GM12864 (cell line): ENCODE measurements at regions not wholly inside any gene's neighbourhood (a gene's known extent, or its start where the extent isn't known, plus 50 kb on each side); places are given as distances from the start of the nearest gene placed in this dataset.
A peak's percentile ranks its signal among the peaks of the same experiment; 100 is the strongest.

ENCODE experiments used
- DNase-seq: peaks from one replicate; pipeline ENCODE4 v3.0.0-alpha.2; 2011; ENCODE audit warnings: low read depth
- H3K4me3 ChIP-seq: 2 replicates; pipeline ENCODE4 v1.5.1; 2011; ENCODE audit warnings: mild to moderate bottlenecking, low read depth, low read length, control low read depth
- TF ChIP-seq, protein P1 (sequence below): IDR thresholded peaks from 2 replicates; pipeline ENCODE4 v1.5.1; 2011; ENCODE audit warnings: low read depth, mild to moderate bottlenecking, moderate library complexity, low read length, control low read depth, inconsistent platforms; ENCODE audit errors: missing control alignments

- no peak for DNase-seq
- TF ChIP-seq, protein P1, sequence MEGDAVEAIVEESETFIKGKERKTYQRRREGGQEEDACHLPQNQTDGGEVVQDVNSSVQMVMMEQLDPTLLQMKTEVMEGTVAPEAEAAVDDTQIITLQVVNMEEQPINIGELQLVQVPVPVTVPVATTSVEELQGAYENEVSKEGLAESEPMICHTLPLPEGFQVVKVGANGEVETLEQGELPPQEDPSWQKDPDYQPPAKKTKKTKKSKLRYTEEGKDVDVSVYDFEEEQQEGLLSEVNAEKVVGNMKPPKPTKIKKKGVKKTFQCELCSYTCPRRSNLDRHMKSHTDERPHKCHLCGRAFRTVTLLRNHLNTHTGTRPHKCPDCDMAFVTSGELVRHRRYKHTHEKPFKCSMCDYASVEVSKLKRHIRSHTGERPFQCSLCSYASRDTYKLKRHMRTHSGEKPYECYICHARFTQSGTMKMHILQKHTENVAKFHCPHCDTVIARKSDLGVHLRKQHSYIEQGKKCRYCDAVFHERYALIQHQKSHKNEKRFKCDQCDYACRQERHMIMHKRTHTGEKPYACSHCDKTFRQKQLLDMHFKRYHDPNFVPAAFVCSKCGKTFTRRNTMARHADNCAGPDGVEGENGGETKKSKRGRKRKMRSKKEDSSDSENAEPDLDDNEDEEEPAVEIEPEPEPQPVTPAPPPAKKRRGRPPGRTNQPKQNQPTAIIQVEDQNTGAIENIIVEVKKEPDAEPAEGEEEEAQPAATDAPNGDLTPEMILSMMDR, result no peak
- H3K4me3 ChIP-seq, result no peak overlapping the region
Observed at GRCh38 chrX:131894995-131895394, 128.1 kb upstream of the STK26 start.

DNA sequence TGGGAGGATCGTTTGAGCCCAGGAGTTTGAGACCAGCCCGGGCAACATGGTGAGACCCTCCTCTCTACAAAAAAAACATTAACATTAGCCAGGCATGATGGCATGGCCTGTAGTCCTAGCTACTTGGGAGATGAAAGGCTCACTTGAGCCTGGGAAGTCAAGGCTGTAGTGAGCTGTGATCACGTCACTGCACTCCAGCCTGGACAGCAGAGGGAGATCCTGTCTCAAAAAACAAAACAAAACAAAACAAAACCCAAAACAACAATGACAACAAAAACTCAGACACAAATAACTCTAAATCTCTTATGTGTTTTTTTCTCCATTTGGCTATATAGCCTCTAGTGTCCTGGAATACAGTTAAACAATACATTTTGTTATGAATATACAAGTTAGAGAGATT lies 127.3 kb upstream of the STK26 start:
- no peak overlapping the region for H3K4me3 ChIP-seq
- no peak for DNase-seq
- TF ChIP-seq, protein P1, result peak; percentile 24

DNA sequence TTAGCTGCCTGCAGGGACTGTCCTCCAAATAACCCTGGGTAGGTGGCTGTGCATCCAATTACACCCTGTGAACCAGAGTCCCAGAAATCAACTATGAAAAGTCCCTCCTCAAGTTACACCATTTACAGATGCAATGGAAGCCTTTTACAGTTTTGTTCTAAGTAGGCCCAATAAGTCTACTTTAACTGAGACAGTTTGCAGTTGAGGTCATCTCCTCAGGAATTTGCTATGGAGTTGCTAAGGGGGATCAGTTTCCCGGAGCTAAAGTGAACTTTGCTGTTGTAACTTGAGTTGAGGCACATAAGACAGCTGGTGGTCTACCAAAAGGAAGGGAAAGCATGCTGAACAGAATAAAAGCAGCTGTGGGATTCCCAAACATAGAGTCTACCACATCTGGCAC lies 121.6 kb upstream of the STK26 start:
- no peak overlapping the region for H3K4me3 ChIP-seq
- TF ChIP-seq, protein P1, result no peak
- DNase-seq, result no peak

- no peak overlapping the region for H3K4me3 ChIP-seq
- no peak for DNase-seq
- TF ChIP-seq, protein P1, result no peak
Observed at GRCh38 chrX:131907488-131908314, 115.4 kb upstream of the STK26 start.

GRCh38 chrX:131910586-131910985 lies 112.5 kb upstream of the STK26 start:
- H3K4me3 ChIP-seq, result no peak overlapping the region
- no peak for DNase-seq
- TF ChIP-seq, protein P1, result no peak

- TF ChIP-seq, protein P1, result no peak
- H3K4me3 ChIP-seq, result no peak overlapping the region
- DNase-seq, result no peak
Observed at GRCh38 chrX:131915488-131915887, 107.6 kb upstream of the STK26 start.

DNA sequence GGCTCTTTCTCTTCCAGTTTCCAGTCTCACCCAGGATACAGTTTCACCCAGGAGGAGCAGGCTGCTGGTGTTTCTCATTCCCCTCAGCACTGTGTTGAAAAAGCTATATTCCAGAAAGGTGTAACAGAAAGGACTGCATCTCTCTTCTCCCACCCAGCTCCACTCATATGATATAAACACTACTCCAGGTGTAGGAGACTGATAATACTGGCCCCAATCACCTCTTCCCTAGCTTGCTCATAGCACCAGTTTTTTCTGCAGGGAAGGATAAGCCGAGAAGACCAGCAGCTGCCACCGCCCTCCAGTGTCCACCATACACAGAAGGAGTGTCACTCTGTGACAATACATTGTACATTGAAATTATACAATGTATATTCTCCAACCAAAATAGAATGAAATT lies 105.5 kb upstream of the STK26 start:
- DNase-seq, result no peak
- TF ChIP-seq, protein P1, result no peak
- H3K4me3 ChIP-seq, result no peak overlapping the region
